GM19372 (cell line): ENCODE measurements at regions not wholly inside any gene's neighbourhood (a gene's known extent, or its start where the extent isn't known, plus 50 kb on each side); places are given as distances from the start of the nearest gene placed in this dataset.
"Not testable (repeated sequence)": the region's sequence is repeated elsewhere in the genome, so short reads cannot be mapped to it uniquely, and the experiment has no call there.

Experiments used
- ATAC-seq: cut with Tn5 transposase; IDR thresholded peaks from one replicate; pipeline ENCODE4 v1.9.1; 2021; ENCODE audit warnings: mild to moderate bottlenecking, low read depth, moderate library complexity; ENCODE audit not compliant: unreplicated experiment

- ATAC-seq, result no peak
Measured at GRCh38 chr4:28421221-28421620, 1560.6 kb downstream of the STIM2 start.

- ATAC-seq, result no peak
Measured at GRCh38 chr4:28426251-28426650, 1565.6 kb downstream of the STIM2 start.

GRCh38 chr4:28427306-28428085 is 1566.9 kb downstream of the STIM2 start:
- no peak for ATAC-seq

- no peak for ATAC-seq
Measured at GRCh38 chr4:28432348-28433025, 1571.8 kb downstream of the STIM2 start.

GRCh38 chr4:28435314-28435713 is 1574.7 kb downstream of the STIM2 start:
- no peak for ATAC-seq

GRCh38 chr4:28436191-28437080 is 1575.8 kb downstream of the STIM2 start:
- no peak for ATAC-seq

GRCh38 chr4:28443371-28443770 is 1582.7 kb downstream of the STIM2 start:
- no peak for ATAC-seq

- no peak for ATAC-seq
Measured at GRCh38 chr4:28443801-28444412, 1583.3 kb downstream of the STIM2 start.

- no peak for ATAC-seq
Measured at GRCh38 chr4:28444886-28445496, 1584.3 kb downstream of the STIM2 start.

GRCh38 chr4:28449085-28449484 is 1588.4 kb downstream of the STIM2 start:
- ATAC-seq, result no peak

GRCh38 chr4:28451346-28451745 is 1590.7 kb downstream of the STIM2 start:
- no peak for ATAC-seq

- ATAC-seq, result no peak
Measured at GRCh38 chr4:28462766-28463700, 1602.4 kb downstream of the STIM2 start.

GRCh38 chr4:28464823-28465222 is 1604.2 kb downstream of the STIM2 start:
- ATAC-seq, result no peak

- ATAC-seq, result not testable (repeated sequence)
Measured at GRCh38 chr4:28466886-28467285, 1606.2 kb downstream of the STIM2 start.

GRCh38 chr4:28469387-28469786 is 1608.7 kb downstream of the STIM2 start:
- no peak for ATAC-seq

GRCh38 chr4:28469886-28470285 is 1609.2 kb downstream of the STIM2 start:
- ATAC-seq, result no peak

- ATAC-seq, result no peak
Measured at GRCh38 chr4:28475381-28475780, 1614.7 kb downstream of the STIM2 start.

GRCh38 chr4:28479666-28480065 is 1619.0 kb downstream of the STIM2 start:
- ATAC-seq, result no peak

GRCh38 chr4:28481565-28481964 is 1620.9 kb downstream of the STIM2 start:
- ATAC-seq, result no peak
